HG02763 (cell line): ENCODE measurements at regions not wholly inside any gene's neighbourhood (a gene's known extent, or its start where the extent isn't known, plus 50 kb on each side); places are given as distances from the start of the nearest gene placed in this dataset.
"Not testable (repeated sequence)": the region's sequence is repeated elsewhere in the genome, so short reads cannot be mapped to it uniquely, and the experiment has no call there.

ENCODE experiments used
- ATAC-seq: cut with Tn5 transposase; IDR thresholded peaks from one replicate; pipeline ENCODE4 v1.9.1; 2021; ENCODE audit warnings: mild to moderate bottlenecking, moderate library complexity; ENCODE audit not compliant: unreplicated experiment

DNA sequence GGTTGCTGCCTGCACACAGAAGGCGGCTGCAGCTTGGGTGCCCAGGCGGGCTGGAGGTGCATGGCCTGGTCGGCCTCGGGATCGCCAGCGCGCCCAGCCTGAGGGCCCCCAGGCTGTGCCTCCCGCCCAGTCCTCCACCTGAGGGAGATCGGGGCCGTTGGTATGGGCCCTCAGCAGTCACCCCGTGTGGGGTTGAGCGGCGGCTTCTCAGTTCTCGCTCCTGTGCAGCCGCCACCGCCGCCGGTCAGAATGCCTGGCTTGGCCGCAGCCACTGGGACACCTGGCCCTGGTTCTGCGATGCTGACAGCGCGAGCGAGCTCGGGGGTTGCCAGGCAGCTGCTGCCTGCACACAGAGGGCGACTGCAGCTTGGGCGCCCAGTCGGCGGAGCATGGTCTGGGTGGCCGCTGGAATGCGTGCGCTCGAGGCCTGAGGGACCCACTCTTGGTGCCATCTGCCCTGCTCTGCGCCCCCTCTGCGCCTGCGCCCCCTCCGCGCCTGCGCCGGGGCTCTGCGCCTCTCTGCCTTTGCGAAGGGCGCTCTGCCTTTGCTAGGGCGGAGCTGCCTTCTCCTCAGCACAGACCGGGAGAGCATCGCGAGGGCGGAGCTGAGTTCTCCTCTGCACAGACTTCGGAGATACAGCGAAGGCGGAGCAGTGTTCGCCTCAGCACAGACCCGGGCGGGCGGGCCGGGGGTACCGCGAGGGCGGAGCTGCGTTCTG, 84.6 kb upstream of the ZNG1F start:
- ATAC-seq = peak; percentile 100

DNA sequence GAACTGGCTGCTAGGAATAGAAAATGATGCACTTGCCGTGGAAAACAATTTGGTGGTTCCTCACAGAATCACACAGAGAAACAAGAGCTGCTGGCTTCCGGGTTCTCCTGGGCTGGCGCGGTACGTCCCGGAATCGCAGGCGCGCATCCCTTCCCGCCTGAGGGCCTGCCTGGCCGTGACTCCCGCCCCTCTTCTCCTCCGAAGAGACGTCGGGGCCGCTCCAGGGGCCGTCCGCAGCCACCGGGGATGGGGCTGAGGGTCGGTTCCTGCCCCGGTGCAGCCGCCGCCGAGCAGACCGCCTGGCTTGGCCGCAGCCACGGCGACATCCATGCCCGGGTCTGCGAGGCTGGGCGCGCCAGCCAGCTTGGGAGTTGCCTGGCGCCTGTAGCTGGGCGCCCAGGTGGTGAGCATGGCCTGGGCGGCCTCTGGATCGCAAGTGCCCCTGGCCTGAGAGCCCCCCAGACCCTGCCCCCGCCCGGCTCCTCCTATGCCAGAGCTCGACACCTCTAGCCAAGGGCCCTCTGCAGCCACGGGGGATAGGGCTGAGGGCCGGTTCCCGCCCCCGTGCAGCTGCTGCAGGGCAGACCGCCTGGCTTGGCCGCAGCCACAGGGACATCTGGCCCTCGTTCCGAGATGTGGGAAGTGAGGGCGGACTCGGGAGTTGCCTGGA, 83.9 kb upstream of the ZNG1F start:
- peak; percentile 28 for ATAC-seq

DNA sequence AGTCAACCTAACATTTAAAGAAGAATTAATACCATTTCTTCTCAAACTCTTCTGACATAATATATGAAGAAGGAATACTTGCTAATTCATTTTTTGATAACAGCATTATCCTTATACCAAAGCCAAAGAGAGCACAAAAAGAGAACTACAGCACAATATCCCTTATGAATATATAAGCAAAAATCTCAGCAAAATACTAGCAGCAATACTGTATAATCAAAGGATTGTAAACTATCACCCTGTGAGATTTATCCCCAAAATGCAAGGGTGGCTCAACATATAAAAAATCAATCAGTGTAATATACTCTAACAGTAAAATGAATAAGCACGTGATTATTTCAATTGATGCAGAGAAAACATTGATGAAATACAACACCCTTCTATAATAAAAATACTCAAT, 81.9 kb upstream of the ZNG1F start:
- not testable (repeated sequence) for ATAC-seq

DNA sequence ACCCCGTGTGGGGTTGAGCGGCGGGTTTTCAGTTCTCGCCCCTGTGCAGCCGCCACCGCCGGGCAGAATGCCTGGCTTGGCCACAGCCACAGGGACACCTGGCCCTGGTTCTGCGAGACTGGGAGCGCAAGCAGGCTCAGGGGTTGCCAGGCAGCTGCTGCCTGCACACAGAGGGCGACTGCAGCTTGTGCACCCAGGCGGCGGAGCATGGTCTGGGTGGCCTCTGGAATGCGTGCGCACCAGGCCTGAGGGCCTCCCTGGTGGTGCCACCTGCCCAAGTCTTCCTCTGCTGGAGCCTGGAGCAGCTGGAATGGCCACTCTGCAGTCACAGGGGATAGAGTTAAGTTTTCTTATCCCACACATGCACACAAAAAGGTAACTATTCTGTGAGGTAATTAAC, 80.4 kb upstream of the ZNG1F start:
- not testable (repeated sequence) for ATAC-seq

DNA sequence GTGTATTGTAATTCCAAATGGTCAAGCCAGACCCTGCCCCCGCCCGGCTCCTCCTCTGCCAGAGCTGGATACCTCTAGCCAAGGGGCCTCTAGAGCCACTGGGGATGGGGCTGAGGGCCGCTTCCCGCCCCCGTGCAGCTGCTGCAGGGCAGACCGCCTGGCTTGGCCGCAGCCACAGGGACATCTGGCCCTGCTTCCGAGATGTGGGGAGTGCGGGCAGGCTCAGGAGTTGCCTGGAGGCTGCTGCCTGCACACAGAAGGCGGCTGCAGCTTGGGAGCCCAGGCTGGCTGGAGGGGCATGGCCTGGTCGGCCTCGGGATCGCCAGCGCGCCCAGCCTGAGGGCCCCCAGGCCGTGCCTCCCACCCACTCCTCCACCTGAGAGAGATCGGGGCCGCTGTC, 79.9 kb upstream of the ZNG1F start:
- ATAC-seq = not testable (repeated sequence)

DNA sequence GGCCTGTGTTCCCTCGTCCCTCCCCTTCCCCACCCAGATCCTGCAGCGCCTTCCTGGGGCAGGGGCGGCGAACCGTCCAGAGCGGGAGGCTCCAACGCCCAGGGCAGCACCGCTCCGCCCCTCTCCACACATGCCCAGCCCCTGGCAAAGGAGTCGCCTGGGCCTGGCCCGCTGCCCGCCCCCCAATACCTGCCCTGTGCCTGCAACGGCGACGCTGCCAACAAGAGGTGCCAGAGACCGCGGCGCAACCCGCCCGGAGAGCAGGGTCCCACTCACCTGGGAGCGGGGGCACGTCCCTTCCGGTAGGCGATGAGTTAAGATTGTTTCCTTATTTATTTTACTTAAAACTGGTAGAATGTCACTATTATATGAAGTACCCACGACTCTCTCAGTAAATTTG, 77.5 kb upstream of the ZNG1F start:
- ATAC-seq = not testable (repeated sequence)

DNA sequence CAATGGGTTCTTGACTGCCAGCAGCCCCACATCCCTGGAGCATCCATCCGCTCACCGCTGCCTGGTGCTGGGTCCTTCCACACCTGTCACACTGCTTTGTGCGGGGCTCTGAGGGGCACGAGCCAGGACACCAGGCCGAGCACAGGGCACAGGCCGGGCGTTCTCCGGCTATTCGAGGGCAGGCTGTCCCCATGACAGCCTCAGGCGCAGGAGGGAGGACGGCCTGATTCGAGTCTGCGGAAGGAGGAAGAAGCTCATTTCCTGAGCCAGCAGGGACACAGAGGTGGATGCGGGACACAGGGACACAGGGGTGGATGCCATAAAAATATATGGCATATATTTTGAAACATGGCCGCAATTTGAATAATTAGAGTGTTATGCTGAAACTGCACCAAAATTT, 76.9 kb upstream of the ZNG1F start:
- not testable (repeated sequence) for ATAC-seq

DNA sequence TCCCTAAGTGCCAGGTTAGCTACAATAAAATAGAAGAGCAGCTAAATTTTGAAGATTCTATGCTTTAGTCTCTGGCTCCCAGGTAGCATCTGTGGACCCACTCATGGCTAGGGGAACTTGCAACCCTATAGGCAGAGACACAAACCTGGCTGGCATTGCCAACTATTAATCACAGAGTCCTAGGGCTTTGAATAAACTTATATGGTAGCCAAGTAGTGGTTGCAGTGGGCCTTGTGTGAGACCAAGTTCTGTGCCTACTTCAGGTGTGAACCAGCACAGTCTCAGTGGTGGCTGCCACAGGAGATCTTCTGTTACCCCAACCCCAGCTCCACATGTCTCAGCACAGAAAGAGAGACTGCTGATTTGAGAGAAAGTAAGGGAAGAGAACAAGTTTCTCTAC, 62.9 kb upstream of the ZNG1F start:
- not testable (repeated sequence) for ATAC-seq

DNA sequence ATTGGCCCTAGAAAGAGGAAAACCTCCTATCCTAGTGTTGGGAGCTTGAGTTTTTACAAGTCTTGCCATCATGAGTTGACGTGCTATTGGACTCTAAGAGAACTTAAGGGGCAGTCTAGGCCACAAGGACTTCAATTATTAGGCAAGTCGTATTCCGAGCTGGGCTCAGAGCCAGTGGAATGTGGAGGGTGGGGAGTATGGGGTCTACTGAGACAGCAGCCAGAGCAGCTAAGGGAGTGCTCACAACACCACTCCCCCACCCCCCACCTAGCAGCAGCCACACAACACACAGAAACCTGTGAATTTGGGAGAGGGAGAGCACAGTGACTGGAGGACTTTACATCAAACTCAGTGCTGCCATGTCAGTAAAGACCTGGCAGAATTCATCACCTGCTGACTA, 62.0 kb upstream of the ZNG1F start:
- ATAC-seq = not testable (repeated sequence)

DNA sequence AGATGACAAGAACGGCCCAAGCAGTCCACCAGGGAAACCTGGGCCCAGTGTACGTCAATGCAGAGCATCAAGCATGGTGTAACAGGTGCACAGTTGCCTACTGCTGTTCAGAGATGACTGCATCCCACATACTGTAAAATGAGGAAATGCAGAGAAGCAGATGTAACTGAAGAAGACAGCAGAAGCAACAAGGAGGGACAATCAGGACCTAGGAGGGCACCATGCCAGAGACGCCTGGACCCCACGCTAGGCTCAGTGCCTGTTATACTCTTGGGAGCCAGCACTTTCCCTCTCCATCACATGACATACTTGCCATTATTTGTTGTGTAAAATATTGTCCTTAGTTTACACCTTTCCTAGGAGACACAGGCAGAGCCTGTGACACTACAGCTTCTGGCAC, 57.6 kb upstream of the ZNG1F start:
- not testable (repeated sequence) for ATAC-seq
